Pancreas (tissue), 10 donors: ENCODE measurements at regions not wholly inside any gene's neighbourhood (a gene's known extent, or its start where the extent isn't known, plus 50 kb on each side); places are given as distances from the start of the nearest gene placed in this dataset.

Experiments used
- ATAC-seq, 4 donors: fragments of 200-7000 bp; cut with Tn5 transposase; one replicate each; pipeline versions ENCODE4 v1.8.0 to v1.9.1; 2020; ENCODE audit warnings: mild to moderate bottlenecking in 4 of 4, moderate library complexity in 4 of 4
- DNase-seq, 6 donors: peaks; one replicate each; pipeline ENCODE4 v3.0.0-alpha.2; 2020
- FAIRE-seq: peaks from 2 replicates; lab custom pipeline; 2012; peaks lifted over from hg19 to GRCh38; lab: Jason Lieb, UNC
- H3K27ac ChIP-seq, 4 donors: fragments of 200-600 bp; sonication (generic); 1 replicate in 3 of 4; 2 replicates in 1 of 4; pipeline versions ENCODE4 v1.5.0 to v1.8.0; 2020
- H3K27me3 ChIP-seq, 4 donors: fragments of 200-600 bp; one replicate each; pipeline ENCODE4 v1.8.0; 2021
- H3K36me3 ChIP-seq, 3 donors: fragments of 200-600 bp; sonication (generic) in 1 of 3; one replicate each; pipeline versions ENCODE4 v1.5.0 to v1.8.0; 2020 to 2021
- H3K4me1 ChIP-seq, 3 donors: fragments of 200-600 bp; one replicate each; pipeline ENCODE4 v1.8.0; 2021
- H3K4me3 ChIP-seq, 4 donors: fragments of 200-600 bp; sonication (generic) in 2 of 4; one replicate each; pipeline versions ENCODE4 v1.5.0 to v1.8.0; 2020 to 2021
- H3K9me3 ChIP-seq, 4 donors: fragments of 200-600 bp; one replicate each; pipeline ENCODE4 v1.8.0; 2021
- WGBS, 2 donors: extraction: QIAGEN DNeasy Blood & Tissue Kit; methylation state at CpG; one replicate each; pipeline ENCODE4 v1.1.7; 2013; 5-methylcytosine and 5-hydroxymethylcytosine counted together
- intact Hi-C, 3 donors: fragments of 100-400 bp; cut with DNase I; formaldehyde crosslinking; loops; one replicate each; pipeline versions ENCODE4 v1.11.1 to v1.14.2; 2022
- TF ChIP-seq, protein P1 (sequence below), 4 donors: fragments of 200-600 bp; sonication (generic) in 3 of 4; IDR thresholded peaks; one replicate each; pipeline versions ENCODE4 v1.5.0 to v1.8.0; 2021; ENCODE audit warnings: antibody characterized with exemption in 4 of 4
- donor health status: healthy with polysubstance abuse.
- donor health status: DM: no; HTN: no; CAD: no; lungs with moderate emphysema.
- donor health status: DM: no; HTN: no; CAD: no.
- donor health status: control.
- donor health status: control.
- donor health status: Bipolar disorder and iron deficiency.
- donor health status: DM: yes; HTN: yes; CAD: no.
- donor health status: DM: no; HTN: no; CAD: no.
- donor health status: DM: no; HTN: no; CAD: no.
- donor health status: DM: yes; HTN: yes; CAD: no.

DNA sequence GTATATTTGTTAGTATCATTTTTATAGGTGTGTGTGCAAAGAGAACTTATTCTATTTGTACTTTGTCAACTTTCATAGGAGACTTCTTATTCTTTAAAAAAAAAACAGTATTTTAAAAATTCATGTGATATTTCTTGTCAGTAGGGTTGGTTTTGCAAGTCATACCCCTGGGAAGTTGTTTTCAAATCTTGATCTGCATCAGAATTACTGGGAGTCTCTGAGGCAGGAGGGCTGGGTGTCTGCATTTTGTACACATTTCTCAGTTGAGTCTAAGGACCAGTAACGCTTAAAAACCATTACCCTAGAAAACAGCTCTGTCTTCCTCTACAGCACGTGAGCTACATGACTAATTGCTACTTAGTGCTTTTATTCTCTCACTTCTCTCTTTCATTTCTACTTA lies 76.0 kb upstream of the CTTNBP2NL start:
- intact Hi-C loops: no loop called here
- Histone ChIP-seq H3K4me1 (no peaks in the 10 kb centered on the region), H3K9me3 (no peaks in the 10 kb centered on the region), H3K36me3 (no peaks in the 10 kb centered on the region), H3K27ac (no peak overlapping the region), H3K4me3 (no peak overlapping the region), H3K27me3 (no peaks in the 10 kb centered on the region)
- ATAC-seq (no peak), DNase-seq (no peak), FAIRE-seq (no peak)
- WGBS, 2 donors: 80 to 91% methylated on average over 2 of the region's 2 CpGs
- TF ChIP-seq, protein P1, sequence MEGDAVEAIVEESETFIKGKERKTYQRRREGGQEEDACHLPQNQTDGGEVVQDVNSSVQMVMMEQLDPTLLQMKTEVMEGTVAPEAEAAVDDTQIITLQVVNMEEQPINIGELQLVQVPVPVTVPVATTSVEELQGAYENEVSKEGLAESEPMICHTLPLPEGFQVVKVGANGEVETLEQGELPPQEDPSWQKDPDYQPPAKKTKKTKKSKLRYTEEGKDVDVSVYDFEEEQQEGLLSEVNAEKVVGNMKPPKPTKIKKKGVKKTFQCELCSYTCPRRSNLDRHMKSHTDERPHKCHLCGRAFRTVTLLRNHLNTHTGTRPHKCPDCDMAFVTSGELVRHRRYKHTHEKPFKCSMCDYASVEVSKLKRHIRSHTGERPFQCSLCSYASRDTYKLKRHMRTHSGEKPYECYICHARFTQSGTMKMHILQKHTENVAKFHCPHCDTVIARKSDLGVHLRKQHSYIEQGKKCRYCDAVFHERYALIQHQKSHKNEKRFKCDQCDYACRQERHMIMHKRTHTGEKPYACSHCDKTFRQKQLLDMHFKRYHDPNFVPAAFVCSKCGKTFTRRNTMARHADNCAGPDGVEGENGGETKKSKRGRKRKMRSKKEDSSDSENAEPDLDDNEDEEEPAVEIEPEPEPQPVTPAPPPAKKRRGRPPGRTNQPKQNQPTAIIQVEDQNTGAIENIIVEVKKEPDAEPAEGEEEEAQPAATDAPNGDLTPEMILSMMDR (IDR thresholded peaks at IDR 0.05): no peak

DNA sequence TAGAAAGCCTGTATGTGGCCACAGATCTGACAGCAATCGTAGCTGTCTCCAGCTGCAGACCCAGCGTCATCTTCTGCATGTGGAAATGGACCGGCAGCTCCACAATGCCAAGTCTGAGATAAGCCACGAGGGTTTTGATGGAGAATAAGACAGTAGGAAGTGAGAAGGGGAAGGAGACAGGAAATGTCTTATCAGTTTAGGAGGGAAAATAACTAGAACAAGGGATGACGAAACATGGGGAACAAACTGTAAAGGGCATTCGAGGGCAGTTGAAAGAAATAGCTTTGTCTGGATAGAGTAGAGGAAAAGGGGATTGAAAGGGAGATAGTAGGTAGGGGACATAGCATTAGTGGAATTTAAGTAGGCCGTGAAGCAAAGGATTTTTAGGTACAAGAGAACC lies 74.0 kb upstream of the CTTNBP2NL start:
- FAIRE-seq (no peak), ATAC-seq (no peak), DNase-seq (no peak)
- 70 to 72% methylated on average over 7 of the region's 7 CpGs for WGBS, 2 donors
- Histone ChIP-seq H3K4me1 (no peaks in the 10 kb centered on the region), H3K27ac (no peak overlapping the region), H3K27me3 (no peaks in the 10 kb centered on the region), H3K4me3 (no peak overlapping the region), H3K9me3 (no peaks in the 10 kb centered on the region), H3K36me3 (no peaks in the 10 kb centered on the region)
- intact Hi-C loops: no loop called here
- TF ChIP-seq, protein P1 (IDR thresholded peaks at IDR 0.05): no peak

DNA sequence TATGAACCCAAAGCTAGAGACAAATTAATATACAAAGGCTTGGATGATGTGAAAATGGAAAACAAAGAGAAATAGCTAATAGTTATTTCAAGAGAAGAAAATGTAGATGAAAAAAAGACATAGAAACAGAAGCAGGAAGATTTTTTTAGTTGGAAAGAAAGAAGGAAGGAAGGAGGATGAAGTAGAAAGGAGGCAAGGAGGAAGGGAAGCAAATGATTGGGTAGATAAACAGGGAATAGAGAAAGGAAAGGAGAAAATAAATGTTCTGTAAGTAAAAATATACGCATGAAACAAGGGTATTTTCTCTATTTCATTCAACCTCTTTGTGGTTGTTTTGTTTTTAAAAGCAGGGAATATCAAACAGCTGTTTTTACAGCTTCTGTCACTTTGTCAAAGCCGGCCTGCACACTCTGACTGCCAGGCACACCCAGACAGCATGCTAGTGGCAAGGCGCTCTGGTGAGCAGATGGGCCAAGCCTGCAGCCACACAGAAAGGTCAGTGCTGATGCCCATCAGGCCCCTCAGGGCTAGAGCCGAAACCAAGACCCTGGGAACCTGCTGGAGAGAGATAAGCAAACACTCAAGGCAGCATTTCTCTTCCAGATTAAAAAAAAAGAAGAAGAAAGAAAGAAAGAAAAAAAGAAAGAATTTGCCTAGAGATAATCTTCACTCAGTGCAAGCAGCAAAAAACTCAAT lies 72.9 kb upstream of the CTTNBP2NL start:
- FAIRE-seq (no peak), DNase-seq (no peak)

DNA sequence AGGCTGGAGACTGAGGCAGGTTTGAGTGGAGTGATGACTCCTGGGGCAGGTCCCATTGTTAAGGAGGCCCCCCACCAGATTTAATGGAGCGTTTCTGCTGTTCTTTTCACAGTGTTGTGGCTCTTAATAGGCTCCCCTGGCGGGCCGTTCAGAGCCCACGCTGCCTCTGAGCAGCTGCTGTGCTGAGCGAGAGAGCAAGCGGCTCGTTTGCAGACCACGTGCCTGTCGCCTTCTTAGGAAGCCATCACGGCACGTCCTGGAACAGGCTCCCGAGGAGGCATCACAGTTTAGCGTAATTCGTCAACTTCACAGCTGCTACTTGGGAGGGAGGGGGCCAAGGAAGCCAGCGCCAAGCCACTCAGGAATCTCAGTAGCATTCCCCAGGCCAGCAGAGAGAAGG lies 70.5 kb upstream of the CTTNBP2NL start:
- Histone ChIP-seq H3K4me3 (no peak overlapping the region), H3K4me1 (no peaks in the 10 kb centered on the region), H3K27me3 (no peaks in the 10 kb centered on the region), H3K9me3 (no peaks in the 10 kb centered on the region), H3K36me3 (no peaks in the 10 kb centered on the region), H3K27ac (no peak overlapping the region)
- intact Hi-C loops: no loop called here
- FAIRE-seq (no peak), DNase-seq (no peak), ATAC-seq (no peak)
- TF ChIP-seq, protein P1 (IDR thresholded peaks at IDR 0.05): no peak
- WGBS, 2 donors: 37 to 49% methylated on average over 15 of the region's 15 CpGs

More for the DNA sequence above, 72.9 kb upstream of the CTTNBP2NL start:
- intact Hi-C loops: no loop called here
- WGBS, 2 donors: 78 to 90% methylated on average over 4 of the region's 4 CpGs
- Histone ChIP-seq H3K4me1 (no peaks in the 10 kb centered on the region), H3K9me3 (no peaks in the 10 kb centered on the region), H3K4me3 (no peak overlapping the region), H3K27ac (no peak overlapping the region), H3K27me3 (no peaks in the 10 kb centered on the region), H3K36me3 (no peaks in the 10 kb centered on the region)
- TF ChIP-seq, protein P1 (IDR thresholded peaks at IDR 0.05): no peak
- ATAC-seq: no peak

DNA sequence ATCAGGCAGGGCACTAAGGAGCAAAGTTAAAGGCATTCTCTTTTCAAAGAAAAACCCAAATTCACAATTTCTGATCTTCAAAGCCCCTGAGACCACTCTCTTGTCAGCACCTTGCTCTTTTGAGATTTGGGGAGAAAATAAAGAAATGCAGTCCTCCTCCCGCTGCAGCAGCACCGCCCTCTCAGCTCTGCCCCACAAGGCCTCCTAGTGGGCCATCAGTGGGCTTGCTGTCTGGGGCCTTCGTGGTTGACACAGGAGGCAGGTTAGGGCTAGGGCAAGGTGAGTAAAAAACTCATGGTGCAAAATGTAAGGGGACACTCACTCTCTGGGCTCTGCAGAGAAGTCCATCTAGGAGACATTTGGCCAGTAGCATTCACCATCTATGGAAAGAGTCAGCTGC lies 67.4 kb upstream of the CTTNBP2NL start:
- no peaks in the 10 kb centered on the region for H3K36me3 ChIP-seq
- no peak for ATAC-seq
- 86 to 87% methylated on average over 3 of the region's 3 CpGs for WGBS, 2 donors
- no peaks in the 10 kb centered on the region for H3K27me3 ChIP-seq
- TF ChIP-seq, protein P1 (IDR thresholded peaks at IDR 0.05): no peak
- H3K9me3 ChIP-seq: no peaks in the 10 kb centered on the region
- H3K4me3 ChIP-seq: no peak overlapping the region
- no peak overlapping the region for H3K27ac ChIP-seq
- FAIRE-seq: no peak
- DNase-seq: no peak
- intact Hi-C loops: no loop called here
- no peaks in the 10 kb centered on the region for H3K4me1 ChIP-seq
